Endothelial cell of umbilical vein (primary cell): ENCODE measurements at regions not wholly inside any gene's neighbourhood (a gene's known extent, or its start where the extent isn't known, plus 50 kb on each side); places are given as distances from the start of the nearest gene placed in this dataset.

Source experiments
- BruUV-seq: library from RNA; stranded (reverse); fragments of 400-500 nt; replicated peaks from 2 replicates; lab custom pipeline; 2021; lab: Mats Ljungman, UMichigan
- CTCF ChIA-PET: fragments of 300-600, 350-600 bp; sonication (Branson Sonifier 250); formaldehyde crosslinking; loops from one replicate; lab custom pipeline; 2021; ENCODE audit warnings: antibody characterized with exemption, inconsistent platforms; lab: Charles Lee
- POLR2A ChIA-PET: fragments of 300-600, 350-600 bp; sonication (Branson Sonifier 250); formaldehyde crosslinking; loops from one replicate; lab custom pipeline; 2021; ENCODE audit warnings: antibody characterized with exemption, inconsistent platforms; lab: Charles Lee
- DNase-seq: peaks from one replicate; pipeline ENCODE4 v3.0.0-alpha.2; 2011; ENCODE audit warnings: low read depth, low spot score
- FAIRE-seq: peaks from 2 replicates; lab custom pipeline; 2011; peaks lifted over from hg19 to GRCh38; lab: Jason Lieb, UNC
- H2AFZ ChIP-seq: 2 replicates; pipeline ENCODE4 v1.6.0; 2012; ENCODE audit warnings: low read depth, low read length, control low read depth, inconsistent platforms
- H3K27ac ChIP-seq: 2 replicates; pipeline ENCODE4 v1.5.1; 2011; ENCODE audit warnings: low read depth, mild to moderate bottlenecking, control low read depth, low read length, moderate library complexity; ENCODE audit not compliant: insufficient read depth
- H3K27me3 ChIP-seq, 2 experiments: 2 replicates each; pipeline versions ENCODE4 v1.6.0 to v1.6.1; 2011; ENCODE audit warnings: low read length in 2 of 2, mixed read lengths in 1 of 2; ENCODE audit not compliant: control insufficient read depth in 2 of 2, insufficient read depth in 2 of 2
- H3K36me3 ChIP-seq, 2 experiments: 2 replicates in 1 of 2; 3 replicates in 1 of 2; pipeline ENCODE4 v1.5.1; 2011; ENCODE audit warnings: low read length in 2 of 2, mild to moderate bottlenecking in 1 of 2, moderate library complexity in 1 of 2; ENCODE audit not compliant: control insufficient read depth in 2 of 2, insufficient read depth in 2 of 2; ENCODE audit errors: extremely low read depth in 1 of 2
- H3K4me1 ChIP-seq: 3 replicates; pipeline ENCODE4 v1.5.1; 2011; ENCODE audit warnings: mild to moderate bottlenecking, low read length; ENCODE audit not compliant: control insufficient read depth, insufficient read depth; ENCODE audit errors: extremely low read depth
- H3K4me2 ChIP-seq: 2 replicates; pipeline ENCODE4 v1.6.1; 2011; ENCODE audit warnings: low read length, control low read depth, mixed read lengths; ENCODE audit not compliant: insufficient read depth
- H3K4me3 ChIP-seq, 3 experiments: fragments of 200-600 bp in 1 of 3; sonication (generic), shearing (Covaris generic) in 1 of 3; replicated peaks in 1 of 3; 2 replicates each; pipeline ENCODE4 v1.5.1; 2011 to 2016; ENCODE audit warnings: control low read depth in 3 of 3, low read length in 3 of 3, mild to moderate bottlenecking in 2 of 3, inconsistent platforms in 1 of 3, low read depth in 1 of 3, moderate library complexity in 1 of 3; ENCODE audit not compliant: insufficient read depth in 1 of 3
- H3K79me2 ChIP-seq: 2 replicates; pipeline ENCODE4 v1.6.0; 2012; ENCODE audit warnings: low read length, inconsistent platforms; ENCODE audit not compliant: control insufficient read depth, insufficient read depth
- H3K9ac ChIP-seq: replicated peaks from 2 replicates; pipeline ENCODE3; 2011; ENCODE audit warnings: low read length, control low read depth; ENCODE audit not compliant: insufficient read depth; ENCODE audit errors: extremely low read depth
- H3K9me1 ChIP-seq: replicated peaks from 3 replicates; pipeline ENCODE4 v1.6.0; 2011; ENCODE audit warnings: mild to moderate bottlenecking, low read length; ENCODE audit not compliant: control insufficient read depth, insufficient read depth; ENCODE audit errors: extremely low read depth
- H3K9me3 ChIP-seq: replicated peaks from 2 replicates; pipeline ENCODE4 v1.5.1; 2012; ENCODE audit warnings: low read length, inconsistent platforms; ENCODE audit not compliant: control insufficient read depth, insufficient read depth
- H4K20me1 ChIP-seq: replicated peaks from 2 replicates; pipeline ENCODE3; 2011; ENCODE audit warnings: mild to moderate bottlenecking, low read length; ENCODE audit not compliant: control insufficient read depth, insufficient read depth; ENCODE audit errors: extremely low read depth
- CTCF ChIP-seq, 2 donors: IDR thresholded peaks; 1 replicate in 1 of 2; 2 replicates in 1 of 2; pipeline ENCODE4 v1.5.1; 2011; ENCODE audit warnings: low read length in 2 of 2, mild to moderate bottlenecking in 2 of 2, moderate library complexity in 2 of 2, control low read depth in 1 of 2, inconsistent platforms in 1 of 2, low read depth in 1 of 2; ENCODE audit not compliant: insufficient read depth in 1 of 2; ENCODE audit errors: extremely low read depth in 1 of 2
- EZH2 ChIP-seq: IDR thresholded peaks from 2 replicates; pipeline ENCODE4 v1.6.1; 2012; ENCODE audit warnings: borderline replicate concordance, low read depth, mild to moderate bottlenecking, moderate library complexity, low read length, inconsistent platforms; ENCODE audit not compliant: severe bottlenecking
- FOS ChIP-seq: IDR thresholded peaks from 2 replicates; pipeline ENCODE4 v1.6.1; 2011; ENCODE audit warnings: mild to moderate bottlenecking, low read length, moderate library complexity, borderline replicate concordance; ENCODE audit not compliant: insufficient read depth
- GATA2 ChIP-seq: IDR thresholded peaks from 2 replicates; pipeline ENCODE4 v1.7.0; 2011; ENCODE audit warnings: low read depth, mild to moderate bottlenecking, moderate library complexity, mixed read lengths, low read length; ENCODE audit not compliant: insufficient read length, insufficient read depth
- JUN ChIP-seq: IDR thresholded peaks from 2 replicates; pipeline ENCODE4 v1.6.1; 2011; ENCODE audit warnings: borderline replicate concordance, low read depth; ENCODE audit not compliant: insufficient read length, insufficient read depth
- MAX ChIP-seq: IDR thresholded peaks from 2 replicates; pipeline ENCODE4 v1.6.1; 2011; ENCODE audit not compliant: insufficient read depth, insufficient read length
- MYC ChIP-seq: IDR thresholded peaks from one replicate; pipeline ENCODE4 v1.6.1; 2011; ENCODE audit warnings: mild to moderate bottlenecking, low read depth, low read length
- POLR2A ChIP-seq: IDR thresholded peaks from 2 replicates; pipeline ENCODE4 v1.6.1; 2012; ENCODE audit warnings: low read depth, mild to moderate bottlenecking, control low read depth, low read length
- POLR2AphosphoS5 ChIP-seq: IDR thresholded peaks from 2 replicates; pipeline ENCODE4 v1.6.1; 2012; ENCODE audit warnings: low read depth, mild to moderate bottlenecking, control low read depth, low read length, moderate library complexity; ENCODE audit not compliant: insufficient read depth
- dilution Hi-C: fragments of 300-500 bp; cut with MboI; formaldehyde crosslinking; loops from one replicate; pipeline ENCODE4 v1.15.0; 2019; ENCODE audit warnings: low sequenced_read_pairs; ENCODE audit not compliant: extremely low pct_ligation_motif_present
- intact Hi-C: fragments of 100-400 bp; cut with micrococcal nuclease; formaldehyde crosslinking; loops from one replicate; pipeline ENCODE4 v1.10.0; 2022

- dilution Hi-C loops (no loop called here), intact Hi-C loops (no loop called here)
- H3K36me3 ChIP-seq = no peaks in the 10 kb centered on the region
- no peak overlapping the region for H2AFZ ChIP-seq
- no TSS peak for BruUV-seq
- H3K4me1 ChIP-seq = no peaks in the 10 kb centered on the region
- H3K4me3 ChIP-seq = no peak overlapping the region
- no peaks in the 10 kb centered on the region for H4K20me1 ChIP-seq
- FAIRE-seq = no peak
- H3K9ac ChIP-seq = no peak overlapping the region
- no peak for DNase-seq
- TF ChIP-seq GATA2 (no peak), CTCF (IDR thresholded peaks at IDR 0.05; ENCODE audit: extremely low read depth in 1 of 2, insufficient read depth in 1 of 2, low read depth in 1 of 2, low read length in 2 of 2) (no peak), EZH2 (no peak), JUN (no peak), POLR2AphosphoS5 (no peak), POLR2A (no peak), MAX (no peak), FOS (no peak), MYC (no peak)
- no peaks in the 10 kb centered on the region for H3K79me2 ChIP-seq
- no peaks in the 10 kb centered on the region for H3K27me3 ChIP-seq
- ChIA-PET POLR2A (no interaction called here), CTCF (no interaction called here)
- H3K9me3 ChIP-seq = no peaks in the 10 kb centered on the region
- H3K27ac ChIP-seq = no peak overlapping the region
- H3K4me2 ChIP-seq = no peak overlapping the region
- H3K9me1 ChIP-seq = no peaks in the 10 kb centered on the region
Measured at GRCh38 chr2:8216397-8216796, 465.5 kb upstream of the ID2 start.
